A673 (cell line): ENCODE measurements at regions not wholly inside any gene's neighbourhood (a gene's known extent, or its start where the extent isn't known, plus 50 kb on each side); places are given as distances from the start of the nearest gene placed in this dataset.
A peak's percentile ranks its signal among the peaks of the same experiment; 100 is the strongest.

Source experiments
- CTCF ChIP-seq: fragments of 300-800, 200-600 bp; sonication (generic); conservative IDR thresholded peaks from 2 replicates; pipeline ENCODE4 v1.5.1; 2017; ENCODE audit warnings: low read depth, mild to moderate bottlenecking, antibody characterized with exemption, low read length, moderate library complexity, mixed read lengths
- EZH2 ChIP-seq: fragments of 200-600 bp; sonication (generic); IDR thresholded peaks from 2 replicates; pipeline ENCODE4 v1.6.1; 2017; ENCODE audit warnings: borderline replicate concordance, low read depth, mild to moderate bottlenecking, mixed read lengths, antibody characterized with exemption, low read length; ENCODE audit not compliant: poor library complexity, severe bottlenecking

GRCh38 chr1:217311766-217312165 lies 319.1 kb downstream of the GPATCH2 start:
- TF ChIP-seq CTCF (peak; percentile 19; the same call in 1 of the 2 replicates), EZH2 (no peak)
